ENCODE measurements at regions not wholly inside any gene's neighbourhood (a gene's known extent, or its start where the extent isn't known, plus 50 kb on each side); places are given as distances from the start of the nearest gene placed in this dataset.
A peak's percentile ranks its signal among the peaks of the same experiment; 100 is the strongest.
"Not testable (repeated sequence)": the region's sequence is repeated elsewhere in the genome, so short reads cannot be mapped to it uniquely, and the experiment has no call there.

- POLR2A ChIA-PET; H2AFZ ChIP-seq (ENCODE audit: low read depth, low read length): not testable (repeated sequence)
- CTCF ChIA-PET: interaction anchor here (0.6 to 6.5 kb wide), 30 partner anchors 9 to 892 kb away, joined by 3 to 159 read pairs (median 4); no protein-coding TSS in a partner anchor
Measured at GRCh38 chr22:25462474-25463346, 101.8 kb upstream of the GRK3 start.

GRCh38 chr22:25463347-25463628 is 101.2 kb upstream of the GRK3 start:
- CTCF ChIA-PET: interaction anchor here (1.2 to 6.5 kb wide), 4 partner anchors 12 to 310 kb away, joined by 9 to 159 read pairs (median 23); no protein-coding TSS in a partner anchor
- H3K27me3 ChIP-seq (ENCODE audit: control insufficient read depth in 2 of 2, insufficient read depth in 2 of 2, low read length in 2 of 2); H2AFZ ChIP-seq (ENCODE audit: low read depth, low read length); BruUV-seq (replicated peaks); DNase-seq (ENCODE audit: low read depth, low spot score); dilution Hi-C loops (cut with MboI; ENCODE audit: extremely low pct_ligation_motif_present, low sequenced_read_pairs); H3K27ac ChIP-seq (ENCODE audit: insufficient read depth, low read depth, low read length); FAIRE-seq; H3K4me2 ChIP-seq (ENCODE audit: insufficient read depth, low read length); H4K20me1 ChIP-seq (replicated peaks; ENCODE audit: control insufficient read depth, extremely low read depth, insufficient read depth, low read length); H3K4me3 ChIP-seq (replicated peaks in 1 of 3; ENCODE audit: insufficient read depth in 1 of 3, low read depth in 1 of 3, low read length in 3 of 3); H3K4me1 ChIP-seq (ENCODE audit: control insufficient read depth, extremely low read depth, insufficient read depth, low read length); H3K9ac ChIP-seq (replicated peaks; ENCODE audit: extremely low read depth, insufficient read depth, low read length); H3K9me3 ChIP-seq (replicated peaks; ENCODE audit: control insufficient read depth, insufficient read depth, low read length); H3K9me1 ChIP-seq (replicated peaks; ENCODE audit: control insufficient read depth, extremely low read depth, insufficient read depth, low read length); H3K79me2 ChIP-seq (ENCODE audit: control insufficient read depth, insufficient read depth, low read length); POLR2A ChIA-PET: not testable (repeated sequence)
- intact Hi-C loops (cut with micrococcal nuclease): loop anchor here (2.0 to 5.0 kb wide), 2 partner anchors 104 to 868 kb away; no protein-coding TSS in a partner anchor
- H3K36me3 ChIP-seq (ENCODE audit: control insufficient read depth in 2 of 2, extremely low read depth in 1 of 2, insufficient read depth in 2 of 2, low read length in 2 of 2): peaks cover 11 to 15% of the 10 kb centered on the region in 2 experiments

More at GRCh38 chr22:25462474-25463346, 101.8 kb upstream of the GRK3 start:
- H4K20me1 ChIP-seq (replicated peaks; ENCODE audit: control insufficient read depth, extremely low read depth, insufficient read depth, low read length); H3K9ac ChIP-seq (replicated peaks; ENCODE audit: extremely low read depth, insufficient read depth, low read length); H3K27ac ChIP-seq (ENCODE audit: insufficient read depth, low read depth, low read length); BruUV-seq (replicated peaks); H3K9me1 ChIP-seq (replicated peaks; ENCODE audit: control insufficient read depth, extremely low read depth, insufficient read depth, low read length); H3K27me3 ChIP-seq (ENCODE audit: control insufficient read depth in 2 of 2, insufficient read depth in 2 of 2, low read length in 2 of 2); H3K79me2 ChIP-seq (ENCODE audit: control insufficient read depth, insufficient read depth, low read length); H3K9me3 ChIP-seq (replicated peaks; ENCODE audit: control insufficient read depth, insufficient read depth, low read length); dilution Hi-C loops (cut with MboI; ENCODE audit: extremely low pct_ligation_motif_present, low sequenced_read_pairs); H3K4me3 ChIP-seq (replicated peaks in 1 of 3; ENCODE audit: insufficient read depth in 1 of 3, low read depth in 1 of 3, low read length in 3 of 3); H3K4me1 ChIP-seq (ENCODE audit: control insufficient read depth, extremely low read depth, insufficient read depth, low read length); H3K4me2 ChIP-seq (ENCODE audit: insufficient read depth, low read length): not testable (repeated sequence)
- DNase-seq (ENCODE audit: low read depth, low spot score) (peak; percentile 72), FAIRE-seq (peak; percentile 75)
- intact Hi-C loops (cut with micrococcal nuclease): loop anchor here (1.0 to 5.0 kb wide), 5 partner anchors 105 to 868 kb away; no protein-coding TSS in a partner anchor
- TF ChIP-seq POLR2AphosphoS5 (IDR thresholded peaks at IDR 0.05; ENCODE audit: insufficient read depth, low read depth, low read length) (peak; percentile 23), CTCF (IDR thresholded peaks at IDR 0.05; ENCODE audit: extremely low read depth in 1 of 2, insufficient read depth in 1 of 2, low read depth in 1 of 2, low read length in 2 of 2) (peak; percentile 87 to 95)
- peaks cover 11 to 15% of the 10 kb centered on the region in 2 experiments for H3K36me3 ChIP-seq (ENCODE audit: control insufficient read depth in 2 of 2, extremely low read depth in 1 of 2, insufficient read depth in 2 of 2, low read length in 2 of 2)

GRCh38 chr22:25464326-25464725 is 100.1 kb upstream of the GRK3 start:
- POLR2A ChIA-PET; H4K20me1 ChIP-seq (replicated peaks; ENCODE audit: control insufficient read depth, extremely low read depth, insufficient read depth, low read length); H3K9me1 ChIP-seq (replicated peaks; ENCODE audit: control insufficient read depth, extremely low read depth, insufficient read depth, low read length); FAIRE-seq; H3K36me3 ChIP-seq (ENCODE audit: control insufficient read depth in 2 of 2, extremely low read depth in 1 of 2, insufficient read depth in 2 of 2, low read length in 2 of 2); BruUV-seq (replicated peaks); H3K4me1 ChIP-seq (ENCODE audit: control insufficient read depth, extremely low read depth, insufficient read depth, low read length); H3K9me3 ChIP-seq (replicated peaks; ENCODE audit: control insufficient read depth, insufficient read depth, low read length); DNase-seq (ENCODE audit: low read depth, low spot score); H3K79me2 ChIP-seq (ENCODE audit: control insufficient read depth, insufficient read depth, low read length); H3K4me2 ChIP-seq (ENCODE audit: insufficient read depth, low read length); H3K9ac ChIP-seq (replicated peaks; ENCODE audit: extremely low read depth, insufficient read depth, low read length); H3K4me3 ChIP-seq (replicated peaks in 1 of 3; ENCODE audit: insufficient read depth in 1 of 3, low read depth in 1 of 3, low read length in 3 of 3); H3K27me3 ChIP-seq (ENCODE audit: control insufficient read depth in 2 of 2, insufficient read depth in 2 of 2, low read length in 2 of 2); H2AFZ ChIP-seq (ENCODE audit: low read depth, low read length); H3K27ac ChIP-seq (ENCODE audit: insufficient read depth, low read depth, low read length); dilution Hi-C loops (cut with MboI; ENCODE audit: extremely low pct_ligation_motif_present, low sequenced_read_pairs): not testable (repeated sequence)
- intact Hi-C loops (cut with micrococcal nuclease): loop anchor here (5.0 kb wide), 1 partner anchor 103 kb away; no protein-coding TSS in a partner anchor
- CTCF ChIA-PET: interaction anchor here (6.5 kb wide), 1 partner anchor 309 kb away, joined by 159 read pairs; no protein-coding TSS in a partner anchor
